IMR-90 (cell line): ENCODE measurements at regions not wholly inside any gene's neighbourhood (a gene's known extent, or its start where the extent isn't known, plus 50 kb on each side); places are given as distances from the start of the nearest gene placed in this dataset.

ENCODE experiments used
- ATAC-seq: fragments of 200-7000 bp; cut with Tn5 transposase; 2 replicates; pipeline ENCODE4 v1.9.1; 2020; ENCODE audit warnings: low read depth, mild to moderate bottlenecking, moderate library complexity
- BruUV-seq: library from RNA; stranded (reverse); fragments of 400-500 nt; replicated peaks from 2 replicates; lab custom pipeline; 2021; lab: Mats Ljungman, UMichigan
- CTCF ChIA-PET: fragments of 300-600 bp; formaldehyde crosslinking; extraction: SDS; loops from one replicate; lab custom pipeline; 2021; ENCODE audit warnings: antibody characterized with exemption; lab: Yijun Ruan, JAX
- POLR2A ChIA-PET: fragments of 300-600 bp; sonication (Branson Sonifier 250); formaldehyde crosslinking; loops from one replicate; lab custom pipeline; 2022; ENCODE audit warnings: antibody characterized with exemption; ENCODE audit not compliant: unreplicated experiment; lab: Charles Lee
- DNase-seq: peaks from one replicate; pipeline ENCODE4 v3.0.0; 2013
- H2AFZ ChIP-seq: replicated peaks from 2 replicates; pipeline ENCODE3; 2013; ENCODE audit warnings: low read length, mild to moderate bottlenecking; ENCODE audit not compliant: poor library complexity
- H2AK5ac ChIP-seq: 2 replicates; pipeline ENCODE4 v1.6.1; 2013; ENCODE audit warnings: low read depth, low read length, inconsistent platforms
- H2AK9ac ChIP-seq: replicated peaks from 2 replicates; pipeline ENCODE3; 2013; ENCODE audit warnings: mild to moderate bottlenecking, low read depth, low read length, moderate library complexity; ENCODE audit not compliant: poor library complexity
- H2BK120ac ChIP-seq: 2 replicates; pipeline ENCODE4 v1.6.1; 2013; ENCODE audit warnings: low read depth, low read length, inconsistent platforms
- H2BK15ac ChIP-seq: 3 replicates; pipeline ENCODE4 v1.6.1; 2013; ENCODE audit warnings: low read depth, low read length, inconsistent platforms
- H2BK20ac ChIP-seq: 2 replicates; pipeline ENCODE4 v1.6.1; 2013; ENCODE audit warnings: low read depth, mild to moderate bottlenecking, inconsistent platforms, low read length, moderate library complexity
- H2BK5ac ChIP-seq: 2 replicates; pipeline ENCODE4 v1.6.1; 2013; ENCODE audit warnings: mild to moderate bottlenecking, low read depth, low read length, inconsistent platforms; ENCODE audit not compliant: poor library complexity, severe bottlenecking
- H3K14ac ChIP-seq: replicated peaks from 2 replicates; pipeline ENCODE4 v1.6.1; 2013; ENCODE audit warnings: low read depth, low read length, inconsistent platforms
- H3K18ac ChIP-seq: 2 replicates; pipeline ENCODE4 v1.6.1; 2013; ENCODE audit warnings: low read depth, low read length, control low read depth
- H3K23ac ChIP-seq: 2 replicates; pipeline ENCODE4 v1.6.1; 2013; ENCODE audit warnings: low read depth, low read length, inconsistent platforms
- H3K27ac ChIP-seq: 2 replicates; pipeline ENCODE4 v1.5.1; 2013; ENCODE audit warnings: mild to moderate bottlenecking, control low read depth, low read length; ENCODE audit not compliant: insufficient read depth
- H3K27me3 ChIP-seq: 2 replicates; pipeline ENCODE4 v1.6.1; 2013; ENCODE audit warnings: low read length; ENCODE audit not compliant: control insufficient read depth, insufficient read depth
- H3K36me3 ChIP-seq: 2 replicates; pipeline ENCODE4 v1.6.1; 2013; ENCODE audit warnings: low read length, mixed read lengths; ENCODE audit not compliant: control insufficient read depth, insufficient read depth
- H3K4ac ChIP-seq: 2 replicates; pipeline ENCODE4 v1.6.1; 2013; ENCODE audit warnings: low read depth, low read length, inconsistent platforms
- H3K4me1 ChIP-seq: 2 replicates; pipeline ENCODE4 v1.6.1; 2013; ENCODE audit warnings: low read length, mixed read lengths; ENCODE audit not compliant: control insufficient read depth, insufficient read depth
- H3K4me2 ChIP-seq: 2 replicates; pipeline ENCODE4 v1.6.1; 2013; ENCODE audit warnings: low read depth, mild to moderate bottlenecking, control low read depth, low read length, moderate library complexity
- H3K4me3 ChIP-seq: 2 replicates; pipeline ENCODE4 v1.5.1; 2013; ENCODE audit warnings: low read depth, mild to moderate bottlenecking, control low read depth, low read length, moderate library complexity; ENCODE audit not compliant: insufficient read depth
- H3K56ac ChIP-seq: 2 replicates; pipeline ENCODE4 v1.6.1; 2013; ENCODE audit warnings: low read length, inconsistent platforms; ENCODE audit not compliant: insufficient read depth; ENCODE audit errors: extremely low read depth
- H3K79me1 ChIP-seq, 2 experiments: 2 replicates each; pipeline ENCODE4 v1.6.1; 2013; ENCODE audit warnings: low read length in 2 of 2, inconsistent platforms in 1 of 2, low read depth in 1 of 2
- H3K9ac ChIP-seq: 2 replicates; pipeline ENCODE4 v1.6.1; 2013; ENCODE audit warnings: low read depth, low read length, control low read depth
- H3K9me1 ChIP-seq: 2 replicates; pipeline ENCODE4 v1.6.1; 2013; ENCODE audit warnings: low read length, inconsistent platforms; ENCODE audit not compliant: insufficient read depth
- H3K9me3 ChIP-seq: 2 replicates; pipeline ENCODE4 v1.6.1; 2013; ENCODE audit warnings: low read length; ENCODE audit not compliant: control insufficient read depth, insufficient read depth
- H4K20me1 ChIP-seq: 2 replicates; pipeline ENCODE4 v1.6.1; 2013; ENCODE audit warnings: low read length, inconsistent platforms; ENCODE audit not compliant: insufficient read depth
- H4K5ac ChIP-seq: 2 replicates; pipeline ENCODE4 v1.6.1; 2013; ENCODE audit warnings: mild to moderate bottlenecking, low read depth, low read length, control low read depth
- H4K8ac ChIP-seq, 2 experiments: 2 replicates each; pipeline ENCODE4 v1.6.1; 2013; ENCODE audit warnings: low read depth in 2 of 2, low read length in 2 of 2, control low read depth in 1 of 2, inconsistent platforms in 1 of 2
- H4K91ac ChIP-seq: 2 replicates; pipeline ENCODE4 v1.6.1; 2013; ENCODE audit warnings: low read depth, low read length, inconsistent platforms; ENCODE audit not compliant: insufficient read depth
- BHLHE40 ChIP-seq: fragments of 150-350 bp; IDR thresholded peaks from 2 replicates; pipeline ENCODE4 v1.6.1; 2016; ENCODE audit warnings: mild to moderate bottlenecking, low read depth, low read length
- CEBPB ChIP-seq: IDR thresholded peaks from 2 replicates; pipeline ENCODE4 v1.6.1; 2012; ENCODE audit warnings: low read depth, low read length, improper control_type of control experiment
- CHD1 ChIP-seq: IDR thresholded peaks from 2 replicates; pipeline ENCODE4 v1.6.1; 2012; ENCODE audit warnings: low read depth, low read length, improper control_type of control experiment
- FOS ChIP-seq: fragments of 150-350 bp; IDR thresholded peaks from 2 replicates; pipeline ENCODE4 v1.6.1; 2016; ENCODE audit warnings: low read depth, low read length
- MAZ ChIP-seq: IDR thresholded peaks from 2 replicates; pipeline ENCODE4 v1.6.1; 2012; ENCODE audit warnings: low read depth, mild to moderate bottlenecking, low read length, improper control_type of control experiment, moderate library complexity, borderline replicate concordance
- MXI1 ChIP-seq: IDR thresholded peaks from 2 replicates; pipeline ENCODE4 v1.6.1; 2012; ENCODE audit warnings: low read depth, mild to moderate bottlenecking, low read length, moderate library complexity, borderline replicate concordance
- NFE2L2 ChIP-seq: fragments of 150-350 bp; IDR thresholded peaks from 2 replicates; pipeline ENCODE4 v1.6.1; 2016; ENCODE audit warnings: low read depth, mild to moderate bottlenecking, low read length
- RAD21 ChIP-seq: IDR thresholded peaks from 2 replicates; pipeline ENCODE4 v1.6.1; 2012; ENCODE audit warnings: low read length, improper control_type of control experiment
- RCOR1 ChIP-seq: IDR thresholded peaks from 2 replicates; pipeline ENCODE4 v1.6.1; 2012; ENCODE audit warnings: mild to moderate bottlenecking, low read length, improper control_type of control experiment; ENCODE audit not compliant: insufficient replicate concordance
- RFX5 ChIP-seq: IDR thresholded peaks from 2 replicates; pipeline ENCODE4 v1.8.0; 2012; ENCODE audit warnings: low read depth, mild to moderate bottlenecking, low read length, moderate library complexity
- SMC3 ChIP-seq: fragments of 150-350 bp; IDR thresholded peaks from 2 replicates; pipeline ENCODE4 v1.6.1; 2016; ENCODE audit warnings: low read depth, mild to moderate bottlenecking, antibody characterized with exemption, low read length, moderate library complexity
- WGBS, 2 experiments: methylation state at CpG; one replicate each; pipeline versions ENCODE4 v1.1.5 to v1.1.7; 2013; ENCODE audit warnings: missing lambda C conversion rate in 2 of 2; ENCODE audit not compliant: insufficient read length in 1 of 2; ENCODE audit errors: extremely low coverage in 2 of 2; 5-methylcytosine and 5-hydroxymethylcytosine counted together
- dilution Hi-C: fragments of 300-500 bp; cut with HindIII; formaldehyde crosslinking; loops from one replicate; pipeline ENCODE4 v1.14.3; 2018; ENCODE audit warnings: low sequenced_read_pairs; ENCODE audit not compliant: unreplicated experiment
- in situ Hi-C: fragments of 300-500 bp; cut with MboI; formaldehyde crosslinking; loops from 3 replicates; pipeline ENCODE4 v1.14.3; 2019; ENCODE audit warnings: low sequenced_read_pairs, inconsistent platforms, mixed read lengths
- intact Hi-C: fragments of 100-400 bp; cut with micrococcal nuclease; formaldehyde crosslinking; loops from 2 replicates; pipeline ENCODE4 v1.10.0; 2022
- TF ChIP-seq, protein P1 (sequence below): fragments of 150-350 bp; IDR thresholded peaks from 2 replicates; pipeline ENCODE4 v1.6.1; 2017; ENCODE audit warnings: mild to moderate bottlenecking, antibody characterized with exemption, low read length, low read depth

DNA sequence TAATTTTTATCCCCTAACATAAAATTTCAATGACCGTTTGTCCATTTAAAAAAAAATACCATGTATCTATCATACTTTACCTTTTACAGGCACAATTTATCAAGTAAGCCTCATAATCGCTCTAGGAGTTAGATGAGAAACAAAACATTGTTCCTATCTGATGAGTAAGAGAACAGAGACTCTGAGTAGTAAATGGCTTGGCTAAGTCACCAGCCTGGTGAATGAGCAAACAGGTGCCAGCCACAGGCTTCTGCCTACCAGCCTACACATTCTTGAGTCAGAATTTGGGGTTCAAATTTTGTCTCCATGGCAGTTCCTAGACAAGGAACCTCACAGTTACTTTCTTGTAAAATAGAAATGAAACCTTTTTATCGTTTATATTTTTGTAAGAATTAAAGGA lies 235.4 kb downstream of the HGF start:
- peak overlapping the region; percentile 74; the same call in 1 of the 2 replicates for H3K18ac ChIP-seq
- DNase-seq (no peak), ATAC-seq (no peak)
- H4K91ac ChIP-seq, result no peak overlapping the region
- H3K9ac ChIP-seq, result no peak overlapping the region
- peaks cover 3% of the 10 kb centered on the region for H3K4me1 ChIP-seq
- no peaks in the 10 kb centered on the region for H3K27me3 ChIP-seq
- dilution Hi-C loops, result no loop called here
- H3K79me1 ChIP-seq, result no peaks in the 10 kb centered on the region
- no peaks in the 10 kb centered on the region; the same call in 1 of the 2 replicates for H3K9me1 ChIP-seq
- in situ Hi-C loops, result no loop called here
- no TSS peak for BruUV-seq
- H3K4me2 ChIP-seq, result no peak overlapping the region
- H2BK120ac ChIP-seq, result peak overlapping the region; percentile 25; the same call in 1 of the 2 replicates
- peak overlapping the region; percentile 73 for H2BK5ac ChIP-seq
- H3K14ac ChIP-seq, result no peak overlapping the region
- H3K4ac ChIP-seq, result no peak overlapping the region
- H4K20me1 ChIP-seq, result no peaks in the 10 kb centered on the region
- H3K9me3 ChIP-seq, result no peaks in the 10 kb centered on the region
- no peak overlapping the region for H2BK15ac ChIP-seq
- no CpG with 5 or more reads among the region's 3 CpGs for WGBS, 2 experiments
- no peaks in the 10 kb centered on the region for H3K36me3 ChIP-seq
- H2BK20ac ChIP-seq, result peak overlapping the region; percentile 43; the same call in 1 of the 2 replicates
- H3K23ac ChIP-seq, result no peak overlapping the region
- POLR2A ChIA-PET, result no interaction called here
- no peak overlapping the region for H3K56ac ChIP-seq
- peak overlapping the region; percentile 96 for H4K5ac ChIP-seq
- H3K27ac ChIP-seq, result no peak overlapping the region
- CTCF ChIA-PET, result no interaction called here
- H4K8ac ChIP-seq, result no peak overlapping the region
- TF ChIP-seq CEBPB (no peak), SMC3 (no peak), RAD21 (no peak), RFX5 (no peak), RCOR1 (no peak), MAZ (no peak), NFE2L2 (no peak), CHD1 (no peak), MXI1 (no peak), FOS (no peak), BHLHE40 (no peak)
- TF ChIP-seq, protein P1, sequence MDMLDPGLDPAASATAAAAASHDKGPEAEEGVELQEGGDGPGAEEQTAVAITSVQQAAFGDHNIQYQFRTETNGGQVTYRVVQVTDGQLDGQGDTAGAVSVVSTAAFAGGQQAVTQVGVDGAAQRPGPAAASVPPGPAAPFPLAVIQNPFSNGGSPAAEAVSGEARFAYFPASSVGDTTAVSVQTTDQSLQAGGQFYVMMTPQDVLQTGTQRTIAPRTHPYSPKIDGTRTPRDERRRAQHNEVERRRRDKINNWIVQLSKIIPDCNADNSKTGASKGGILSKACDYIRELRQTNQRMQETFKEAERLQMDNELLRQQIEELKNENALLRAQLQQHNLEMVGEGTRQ, result no peak
- no peak overlapping the region for H2AFZ ChIP-seq
- H3K4me3 ChIP-seq, result no peak overlapping the region
- intact Hi-C loops, result no loop called here
- H2AK5ac ChIP-seq, result no peak overlapping the region
- H2AK9ac ChIP-seq, result no peak overlapping the region
